ENCODE measurements at regions not wholly inside any gene's neighbourhood (a gene's known extent, or its start where the extent isn't known, plus 50 kb on each side); places are given as distances from the start of the nearest gene placed in this dataset.

GRCh38 chr10:43735907-43736306 is 87.2 kb upstream of the ZNF32 start:
- WGBS, 2 donors = 78 to 84% methylated on average over 2 of the region's 2 CpGs

GRCh38 chr10:43734716-43735115 is 86.0 kb upstream of the ZNF32 start:
- DNase-seq (ENCODE audit: low spot score in 2 of 2) = no peak
- H3K4me3 ChIP-seq (ENCODE audit: low read depth, poor library complexity, severe bottlenecking) = no peak overlapping the region
- intact Hi-C loops (cut with DNase I; ENCODE audit: low total_unique reads) = no loop called here
- no peak for TF ChIP-seq POLR2A (IDR thresholded peaks at IDR 0.05)

More at GRCh38 chr10:43735907-43736306, 87.2 kb upstream of the ZNF32 start:
- no peak for DNase-seq (ENCODE audit: low spot score in 2 of 2)
- no peak for TF ChIP-seq CTCF (IDR thresholded peaks at IDR 0.05)
- H3K4me3 ChIP-seq (ENCODE audit: low read depth, poor library complexity, severe bottlenecking) = no peak overlapping the region
- intact Hi-C loops (cut with DNase I; ENCODE audit: low total_unique reads) = no loop called here

- WGBS, 2 donors = 69 to 79% methylated on average over 3 of the region's 3 CpGs
- H3K4me3 ChIP-seq (ENCODE audit: low read depth, poor library complexity, severe bottlenecking) = no peak overlapping the region
- intact Hi-C loops (cut with DNase I; ENCODE audit: low total_unique reads) = no loop called here
- no peak for DNase-seq (ENCODE audit: low spot score in 2 of 2)
- no peak for TF ChIP-seq CTCF (IDR thresholded peaks at IDR 0.05)
- TF ChIP-seq POLR2A (IDR thresholded peaks at IDR 0.05) = no peak
These were observed 82.8 kb upstream of the ZNF32 start for GRCh38 chr10:43731486-43731885.

- intact Hi-C loops (cut with DNase I; ENCODE audit: low total_unique reads) = no loop called here
- DNase-seq (ENCODE audit: low spot score in 2 of 2) = no peak
- no peak overlapping the region for H3K4me3 ChIP-seq (ENCODE audit: low read depth, poor library complexity, severe bottlenecking)
- 83 to 86% methylated on average over 20 to 26 of the region's 26 CpGs for WGBS, 2 donors
- TF ChIP-seq POLR2A (IDR thresholded peaks at IDR 0.05) (no peak), CTCF (IDR thresholded peaks at IDR 0.05) (no peak)
These were observed 79.7 kb upstream of the ZNF32 start for GRCh38 chr10:43728425-43728824.

GRCh38 chr10:43727935-43728334 is 79.3 kb upstream of the ZNF32 start:
- TF ChIP-seq CTCF (IDR thresholded peaks at IDR 0.05) = no peak
- no peak for TF ChIP-seq POLR2A (IDR thresholded peaks at IDR 0.05)
- WGBS, 2 donors = 83 to 91% methylated on average over 21 of the region's 21 CpGs
- intact Hi-C loops (cut with DNase I; ENCODE audit: low total_unique reads) = no loop called here
- H3K4me3 ChIP-seq (ENCODE audit: low read depth, poor library complexity, severe bottlenecking) = no peak overlapping the region
- no peak for DNase-seq (ENCODE audit: low spot score in 2 of 2)

- TF ChIP-seq CTCF (IDR thresholded peaks at IDR 0.05) = no peak
- TF ChIP-seq POLR2A (IDR thresholded peaks at IDR 0.05) = no peak
- no peak for DNase-seq (ENCODE audit: low spot score in 2 of 2)
- intact Hi-C loops (cut with DNase I; ENCODE audit: low total_unique reads) = no loop called here
- WGBS, 2 donors = 68 to 69% methylated on average over 3 of the region's 3 CpGs
- H3K4me3 ChIP-seq (ENCODE audit: low read depth, poor library complexity, severe bottlenecking) = no peak overlapping the region
These were observed 66.7 kb upstream of the ZNF32 start for GRCh38 chr10:43715334-43715733.
